HG02981 (cell line): ENCODE measurements at regions not wholly inside any gene's neighbourhood (a gene's known extent, or its start where the extent isn't known, plus 50 kb on each side); places are given as distances from the start of the nearest gene placed in this dataset.
"Not testable (repeated sequence)": the region's sequence is repeated elsewhere in the genome, so short reads cannot be mapped to it uniquely, and the experiment has no call there.

Source experiments
- ATAC-seq: cut with Tn5 transposase; IDR thresholded peaks from one replicate; pipeline ENCODE4 v1.9.1; 2021; ENCODE audit warnings: mild to moderate bottlenecking, moderate library complexity; ENCODE audit not compliant: unreplicated experiment

DNA sequence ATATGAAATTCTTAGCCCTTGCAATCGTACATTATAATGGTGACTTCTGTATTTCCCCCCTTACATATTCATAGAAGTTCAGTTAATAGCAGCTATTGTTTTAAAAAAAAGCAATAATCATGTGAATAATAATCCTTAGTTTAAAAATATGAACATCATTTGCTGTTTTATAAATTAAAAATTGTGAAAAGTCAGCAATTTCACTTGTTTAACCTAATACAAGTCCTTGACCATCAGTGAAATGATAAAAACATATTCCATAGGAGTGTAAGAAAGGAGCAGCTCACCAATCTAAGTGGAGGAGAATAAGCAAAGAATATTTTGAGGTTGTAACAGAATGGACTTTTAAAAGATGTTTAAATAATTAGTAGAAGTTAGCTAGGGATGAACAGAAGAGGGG, 650.2 kb downstream of the SUCLG1 start:
- no peak for ATAC-seq

GRCh38 chr2:83802604-83803003, 656.5 kb downstream of the SUCLG1 start:
- no peak for ATAC-seq

DNA sequence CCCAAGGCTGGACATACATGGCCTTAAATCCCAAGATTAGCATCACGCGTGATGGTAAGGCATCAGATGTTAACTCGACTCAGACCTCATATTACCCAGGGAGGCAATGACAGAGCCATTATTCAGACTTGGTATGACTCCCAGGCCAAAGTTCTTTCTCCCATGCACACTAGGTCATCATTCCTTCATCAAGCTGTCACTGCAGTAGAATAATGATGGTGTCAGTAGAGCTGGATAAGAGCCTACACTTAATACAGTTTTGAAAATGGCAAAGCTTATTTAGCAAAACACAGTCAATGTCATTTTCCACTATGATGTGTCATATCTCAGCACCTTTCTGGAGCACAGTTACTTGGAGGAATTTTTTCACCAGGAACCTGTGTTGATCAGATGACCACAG, 663.3 kb downstream of the SUCLG1 start:
- ATAC-seq = no peak

DNA sequence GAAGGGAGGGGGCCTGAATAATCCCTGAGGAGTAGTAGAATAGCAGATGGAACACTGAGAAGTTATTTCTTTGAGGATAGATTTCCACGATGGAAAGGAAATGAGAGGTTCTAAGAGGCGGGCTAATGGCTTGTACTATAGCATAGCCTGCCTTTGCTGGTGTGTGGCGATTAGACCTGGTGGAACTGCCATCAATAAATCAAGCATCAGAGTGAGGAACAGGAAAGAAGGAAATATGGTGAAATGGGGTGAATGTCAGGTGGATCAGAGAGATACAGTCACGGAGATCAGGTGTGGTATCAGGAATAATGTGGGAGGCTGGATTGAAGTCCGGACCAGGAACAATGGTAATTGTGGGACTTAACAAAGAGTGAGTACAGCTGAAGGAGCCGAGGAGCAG, 668.6 kb downstream of the SUCLG1 start:
- not testable (repeated sequence) for ATAC-seq

GRCh38 chr2:83789674-83790073, 669.4 kb downstream of the SUCLG1 start:
- ATAC-seq = not testable (repeated sequence)

GRCh38 chr2:83788938-83789566, 670.0 kb downstream of the SUCLG1 start:
- not testable (repeated sequence) for ATAC-seq

DNA sequence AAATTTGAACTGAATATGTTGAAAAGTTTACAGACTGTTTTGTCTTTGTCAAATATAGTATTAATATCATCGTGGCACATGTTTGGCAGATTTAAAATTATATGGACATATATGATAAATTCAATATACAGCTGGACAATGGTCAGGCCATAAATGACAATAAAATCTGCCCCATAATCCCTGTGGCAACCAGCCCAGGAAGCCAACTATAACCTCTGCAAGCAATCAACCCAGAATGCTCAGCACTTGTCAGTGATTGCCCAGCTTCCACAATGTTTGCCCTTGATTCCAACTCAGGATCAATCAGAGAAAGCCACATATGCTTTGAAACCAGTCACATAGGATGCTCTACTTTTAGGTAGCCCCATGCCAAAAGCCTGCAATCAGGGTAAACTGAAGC, 671.9 kb downstream of the SUCLG1 start:
- no peak for ATAC-seq

GRCh38 chr2:83786140-83786539, 672.9 kb downstream of the SUCLG1 start:
- no peak for ATAC-seq

- ATAC-seq = no peak
Measured at GRCh38 chr2:83784947-83785346, 674.1 kb downstream of the SUCLG1 start.

- ATAC-seq = no peak
Measured at GRCh38 chr2:83784315-83784714, 674.8 kb downstream of the SUCLG1 start.

DNA sequence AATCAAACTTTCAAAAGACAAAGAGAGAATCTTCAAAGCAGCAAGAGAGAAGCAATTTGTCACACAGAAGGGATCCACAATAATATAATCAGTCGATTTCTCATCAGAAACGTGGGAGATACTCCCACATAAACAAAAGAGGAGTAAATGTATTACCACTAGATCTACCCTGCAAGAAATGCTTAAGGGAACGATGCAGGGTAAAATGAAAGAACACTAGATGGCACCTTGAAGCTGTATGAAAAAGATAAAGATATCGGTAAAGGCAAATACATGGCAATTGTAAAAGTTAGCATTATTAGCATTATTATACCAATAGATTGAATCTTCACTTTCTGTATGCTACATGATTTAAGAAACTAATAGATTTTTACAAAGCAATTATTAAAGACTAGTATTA, 677.0 kb downstream of the SUCLG1 start:
- no peak for ATAC-seq

GRCh38 chr2:83764447-83765005, 694.6 kb downstream of the SUCLG1 start:
- no peak for ATAC-seq

- ATAC-seq = no peak
Measured at GRCh38 chr2:83757329-83757728, 701.8 kb downstream of the SUCLG1 start.

DNA sequence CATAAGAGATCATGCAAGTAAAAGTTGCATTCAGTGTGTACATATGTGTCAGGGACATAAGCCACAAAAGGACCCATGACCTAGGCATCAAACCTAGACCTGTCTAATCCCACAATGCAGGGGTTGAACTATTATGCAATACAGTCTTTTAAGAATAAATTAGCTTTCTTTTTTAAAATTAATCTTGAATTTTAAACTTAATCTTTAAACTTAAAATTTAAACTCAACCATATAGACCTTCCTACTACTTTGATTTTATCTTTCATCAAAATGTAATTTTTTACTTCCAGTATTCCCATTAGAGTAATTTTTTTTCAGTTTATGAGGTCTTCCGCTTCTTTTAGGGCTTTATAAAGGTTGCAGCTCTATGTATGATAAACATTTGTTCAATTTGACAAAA, 702.9 kb downstream of the SUCLG1 start:
- no peak for ATAC-seq

DNA sequence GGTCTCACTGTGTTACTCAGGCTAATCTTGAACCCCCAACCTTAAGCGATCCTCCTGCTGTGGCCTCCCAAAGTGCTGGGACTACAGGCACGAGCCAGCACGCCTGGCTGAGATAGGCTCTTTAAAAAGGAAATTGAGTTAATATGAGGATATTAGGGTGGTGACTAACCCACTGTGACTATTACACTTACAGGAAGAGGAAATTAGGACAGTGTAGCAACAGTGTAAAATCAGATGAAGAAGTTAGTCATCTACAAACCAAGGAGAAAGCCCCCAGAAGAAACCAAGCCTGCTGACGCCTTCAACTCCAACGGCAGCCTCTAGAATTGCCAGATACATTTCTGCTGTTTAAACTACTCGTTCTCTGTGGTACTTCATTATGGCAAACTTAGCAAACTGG, 711.9 kb downstream of the SUCLG1 start:
- no peak for ATAC-seq

DNA sequence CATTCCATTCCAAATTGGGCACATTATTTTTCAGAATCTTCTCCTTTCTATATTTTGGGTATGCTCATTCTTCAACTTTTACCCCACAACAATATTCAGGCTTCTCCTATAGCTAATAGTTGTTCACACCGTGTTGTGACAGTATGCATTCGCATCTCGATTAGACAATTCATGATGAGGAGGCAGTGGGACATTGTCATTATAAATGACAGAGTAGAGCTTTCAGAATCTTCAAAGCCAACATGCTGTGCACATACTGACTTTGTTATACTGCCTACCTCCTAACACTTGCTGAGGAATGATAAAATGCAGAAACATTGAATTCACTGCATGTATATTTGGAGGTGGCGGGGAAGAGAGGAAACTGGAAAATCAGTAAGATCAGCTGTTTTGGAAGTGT, 714.2 kb downstream of the SUCLG1 start:
- no peak for ATAC-seq

GRCh38 chr2:83742117-83742782, 716.8 kb downstream of the SUCLG1 start:
- ATAC-seq = no peak

GRCh38 chr2:83730223-83730622, 728.9 kb downstream of the SUCLG1 start:
- no peak for ATAC-seq

DNA sequence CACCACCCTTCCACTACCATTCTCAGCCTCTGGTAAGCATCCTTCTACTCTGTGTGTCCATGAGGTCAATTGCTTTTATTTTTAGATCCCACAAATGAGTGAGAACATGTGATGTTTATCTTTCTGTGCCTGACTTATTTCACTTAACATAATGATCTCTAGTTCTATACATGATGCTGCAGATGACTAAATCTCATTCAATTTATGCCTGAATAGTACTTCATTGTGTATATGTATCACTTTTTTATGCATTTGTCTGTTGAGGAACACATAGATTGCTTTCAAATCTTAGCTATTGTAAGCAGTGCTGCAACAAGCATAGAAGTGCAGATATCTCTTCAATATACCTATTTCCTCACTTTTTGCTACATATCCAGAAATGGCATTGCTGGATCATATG, 733.3 kb downstream of the SUCLG1 start:
- ATAC-seq = no peak

GRCh38 chr2:83705146-83705545, 753.9 kb downstream of the SUCLG1 start:
- ATAC-seq = no peak

DNA sequence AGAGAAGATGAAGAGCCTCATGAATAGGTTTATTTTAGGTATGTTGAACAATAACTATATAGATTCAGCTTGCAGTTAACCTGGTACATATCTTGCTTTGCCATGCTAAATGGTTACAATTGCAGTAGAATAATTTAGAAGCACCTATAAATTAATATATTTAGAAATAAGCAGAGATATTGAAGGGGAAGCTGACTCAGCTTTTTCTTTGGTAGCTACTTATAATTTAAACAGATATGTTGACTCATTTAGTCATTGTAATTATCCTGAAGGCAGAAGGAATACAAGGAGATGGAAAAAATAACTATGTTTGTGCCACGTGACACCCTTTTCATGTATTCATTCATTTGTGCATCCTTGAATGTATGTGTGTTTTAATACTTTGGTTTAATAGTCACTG, 755.5 kb downstream of the SUCLG1 start:
- no peak for ATAC-seq

DNA sequence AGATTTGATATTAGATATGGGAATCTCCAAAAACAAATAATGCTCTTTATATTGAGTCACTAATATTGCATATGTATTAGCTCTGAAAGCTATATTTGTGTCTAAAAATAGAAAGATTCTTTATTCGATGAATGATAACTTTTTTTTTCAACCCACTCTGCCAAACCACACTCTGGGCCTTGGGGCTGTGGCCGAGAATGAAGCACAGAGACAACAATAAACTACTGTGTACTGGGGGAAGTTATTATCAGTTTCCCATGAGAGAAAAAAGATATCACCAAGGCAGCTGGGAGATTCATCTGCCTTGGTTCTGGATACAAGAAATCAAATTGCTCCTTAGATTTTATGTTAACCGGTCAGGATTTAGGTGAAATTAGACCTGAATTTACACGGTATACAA, 762.2 kb downstream of the SUCLG1 start:
- no peak for ATAC-seq

GRCh38 chr2:83695530-83695929, 763.5 kb downstream of the SUCLG1 start:
- no peak for ATAC-seq
